HCEC 1CT (cell line): ENCODE measurements at regions not wholly inside any gene's neighbourhood (a gene's known extent, or its start where the extent isn't known, plus 50 kb on each side); places are given as distances from the start of the nearest gene placed in this dataset.
"Not testable (repeated sequence)": the region's sequence is repeated elsewhere in the genome, so short reads cannot be mapped to it uniquely, and the experiment has no call there.

ENCODE experiments used
- DNase-seq: peaks from one replicate; pipeline ENCODE4 v3.0.0-alpha.2; 2017

- DNase-seq = peak; percentile 64
These were observed 526.5 kb upstream of the NUDT12 start for GRCh38 chr5:104088876-104089778.

- no peak for DNase-seq
These were observed 522.3 kb upstream of the NUDT12 start for GRCh38 chr5:104084896-104085295.

GRCh38 chr5:104082754-104083153 is 520.2 kb upstream of the NUDT12 start:
- no peak for DNase-seq

GRCh38 chr5:104081232-104081631 is 518.6 kb upstream of the NUDT12 start:
- DNase-seq = no peak

GRCh38 chr5:104080646-104081175 is 518.1 kb upstream of the NUDT12 start:
- no peak for DNase-seq

- not testable (repeated sequence) for DNase-seq
These were observed 517.5 kb upstream of the NUDT12 start for GRCh38 chr5:104079861-104080645.

- DNase-seq = no peak
These were observed 509.3 kb upstream of the NUDT12 start for GRCh38 chr5:104071887-104072286.

- no peak for DNase-seq
These were observed 500.2 kb upstream of the NUDT12 start for GRCh38 chr5:104062621-104063377.

GRCh38 chr5:104061707-104062106 is 499.1 kb upstream of the NUDT12 start:
- DNase-seq = no peak

- no peak for DNase-seq
These were observed 490.7 kb upstream of the NUDT12 start for GRCh38 chr5:104053353-104053649.

- no peak for DNase-seq
These were observed 490.2 kb upstream of the NUDT12 start for GRCh38 chr5:104052558-104053352.

GRCh38 chr5:104050436-104050835 is 487.8 kb upstream of the NUDT12 start:
- no peak for DNase-seq

GRCh38 chr5:104049752-104050151 is 487.2 kb upstream of the NUDT12 start:
- DNase-seq = no peak

GRCh38 chr5:104048231-104048630 is 485.6 kb upstream of the NUDT12 start:
- DNase-seq = no peak

GRCh38 chr5:104045987-104046386 is 483.4 kb upstream of the NUDT12 start:
- DNase-seq = no peak

- not testable (repeated sequence) for DNase-seq
These were observed 477.3 kb upstream of the NUDT12 start for GRCh38 chr5:104039871-104040270.

GRCh38 chr5:104037136-104037535 is 474.5 kb upstream of the NUDT12 start:
- not testable (repeated sequence) for DNase-seq

- not testable (repeated sequence) for DNase-seq
These were observed 470.6 kb upstream of the NUDT12 start for GRCh38 chr5:104033186-104033585.

GRCh38 chr5:104024538-104024937 is 461.9 kb upstream of the NUDT12 start:
- DNase-seq = no peak

GRCh38 chr5:104023739-104024138 is 461.1 kb upstream of the NUDT12 start:
- no peak for DNase-seq

GRCh38 chr5:104019956-104020355 is 457.4 kb upstream of the NUDT12 start:
- DNase-seq = no peak

- DNase-seq = no peak
These were observed 455.7 kb upstream of the NUDT12 start for GRCh38 chr5:104018299-104018698.
